ENCODE measurements at regions not wholly inside any gene's neighbourhood (a gene's known extent, or its start where the extent isn't known, plus 50 kb on each side); places are given as distances from the start of the nearest gene placed in this dataset.

- no peaks in the 10 kb centered on the region for H3K36me3 Mint-ChIP-seq (ENCODE audit: low read depth)
- H3K27me3 Mint-ChIP-seq (ENCODE audit: low read depth): no peaks in the 10 kb centered on the region
- H3K4me1 Mint-ChIP-seq (ENCODE audit: low read depth): no peaks in the 10 kb centered on the region
- no peak overlapping the region for H3K27ac Mint-ChIP-seq
- H3K4me3 Mint-ChIP-seq: no peak overlapping the region
- no peak for DNase-seq (ENCODE audit: low spot score)
- peaks cover 3% of the 10 kb centered on the region for H3K9me3 Mint-ChIP-seq
Measured at GRCh38 chr19:28024920-28025319, 1188.0 kb downstream of the UQCRFS1 start.

- Mint-ChIP-seq H3K9me3 (no peaks in the 10 kb centered on the region), H3K27ac (no peak overlapping the region), H3K4me3 (no peak overlapping the region), H3K27me3 (ENCODE audit: low read depth) (no peaks in the 10 kb centered on the region), H3K36me3 (ENCODE audit: low read depth) (no peaks in the 10 kb centered on the region), H3K4me1 (ENCODE audit: low read depth) (no peaks in the 10 kb centered on the region)
- no peak for DNase-seq (ENCODE audit: low spot score)
Measured at GRCh38 chr19:28023064-28023463, 1189.9 kb downstream of the UQCRFS1 start.

GRCh38 chr19:28022506-28022905 lies 1190.4 kb downstream of the UQCRFS1 start:
- no peak overlapping the region for H3K4me3 Mint-ChIP-seq
- no peaks in the 10 kb centered on the region for H3K4me1 Mint-ChIP-seq (ENCODE audit: low read depth)
- no peaks in the 10 kb centered on the region for H3K9me3 Mint-ChIP-seq
- H3K36me3 Mint-ChIP-seq (ENCODE audit: low read depth): no peaks in the 10 kb centered on the region
- DNase-seq (ENCODE audit: low spot score): no peak
- no peak overlapping the region for H3K27ac Mint-ChIP-seq
- H3K27me3 Mint-ChIP-seq (ENCODE audit: low read depth): no peaks in the 10 kb centered on the region

- H3K36me3 Mint-ChIP-seq (ENCODE audit: low read depth): no peaks in the 10 kb centered on the region
Measured at GRCh38 chr19:28021259-28022185, 1191.4 kb downstream of the UQCRFS1 start.

GRCh38 chr19:28020619-28021258 lies 1192.2 kb downstream of the UQCRFS1 start:
- Mint-ChIP-seq H3K9me3 (no peaks in the 10 kb centered on the region), H3K27me3 (ENCODE audit: low read depth) (no peaks in the 10 kb centered on the region), H3K4me1 (ENCODE audit: low read depth) (no peaks in the 10 kb centered on the region), H3K4me3 (no peak overlapping the region), H3K36me3 (ENCODE audit: low read depth) (no peaks in the 10 kb centered on the region), H3K27ac (no peak overlapping the region)
- no peak for DNase-seq (ENCODE audit: low spot score)

More at GRCh38 chr19:28021259-28022185, 1191.4 kb downstream of the UQCRFS1 start:
- Mint-ChIP-seq H3K4me3 (no peak overlapping the region), H3K27me3 (ENCODE audit: low read depth) (no peaks in the 10 kb centered on the region), H3K9me3 (no peaks in the 10 kb centered on the region), H3K27ac (no peak overlapping the region), H3K4me1 (ENCODE audit: low read depth) (no peaks in the 10 kb centered on the region)
- DNase-seq (ENCODE audit: low spot score): no peak

- no peak overlapping the region for H3K27ac Mint-ChIP-seq
- DNase-seq (ENCODE audit: low spot score): no peak
- H3K4me3 Mint-ChIP-seq: no peak overlapping the region
- no peaks in the 10 kb centered on the region for H3K9me3 Mint-ChIP-seq
- no peaks in the 10 kb centered on the region for H3K36me3 Mint-ChIP-seq (ENCODE audit: low read depth)
- no peaks in the 10 kb centered on the region for H3K27me3 Mint-ChIP-seq (ENCODE audit: low read depth)
- H3K4me1 Mint-ChIP-seq (ENCODE audit: low read depth): no peaks in the 10 kb centered on the region
Measured at GRCh38 chr19:28019901-28020300, 1193.0 kb downstream of the UQCRFS1 start.

GRCh38 chr19:28019371-28019770 lies 1193.6 kb downstream of the UQCRFS1 start:
- H3K27ac Mint-ChIP-seq: no peak overlapping the region

GRCh38 chr19:28018499-28018898 lies 1194.5 kb downstream of the UQCRFS1 start:
- Mint-ChIP-seq H3K36me3 (ENCODE audit: low read depth) (no peaks in the 10 kb centered on the region), H3K9me3 (no peaks in the 10 kb centered on the region), H3K27ac (no peak overlapping the region), H3K4me3 (no peak overlapping the region), H3K4me1 (ENCODE audit: low read depth) (no peaks in the 10 kb centered on the region), H3K27me3 (ENCODE audit: low read depth) (no peaks in the 10 kb centered on the region)
- DNase-seq (ENCODE audit: low spot score): no peak

More at GRCh38 chr19:28019371-28019770, 1193.6 kb downstream of the UQCRFS1 start:
- DNase-seq (ENCODE audit: low spot score): no peak
- no peaks in the 10 kb centered on the region for H3K36me3 Mint-ChIP-seq (ENCODE audit: low read depth)
- no peak overlapping the region for H3K4me3 Mint-ChIP-seq
- H3K27me3 Mint-ChIP-seq (ENCODE audit: low read depth): no peaks in the 10 kb centered on the region
- no peaks in the 10 kb centered on the region for H3K4me1 Mint-ChIP-seq (ENCODE audit: low read depth)
- no peaks in the 10 kb centered on the region for H3K9me3 Mint-ChIP-seq

GRCh38 chr19:28014615-28015405 lies 1198.1 kb downstream of the UQCRFS1 start:
- Mint-ChIP-seq H3K4me3 (no peak overlapping the region), H3K9me3 (no peaks in the 10 kb centered on the region)

GRCh38 chr19:28012361-28012760 lies 1200.6 kb downstream of the UQCRFS1 start:
- peaks cover 6% of the 10 kb centered on the region for H3K9me3 Mint-ChIP-seq

More at GRCh38 chr19:28014615-28015405, 1198.1 kb downstream of the UQCRFS1 start:
- Mint-ChIP-seq H3K27ac (no peak overlapping the region), H3K36me3 (ENCODE audit: low read depth) (no peaks in the 10 kb centered on the region), H3K27me3 (ENCODE audit: low read depth) (no peaks in the 10 kb centered on the region), H3K4me1 (ENCODE audit: low read depth) (no peaks in the 10 kb centered on the region)
- DNase-seq (ENCODE audit: low spot score): no peak

GRCh38 chr19:28010656-28011055 lies 1202.3 kb downstream of the UQCRFS1 start:
- Mint-ChIP-seq H3K27me3 (ENCODE audit: low read depth) (no peaks in the 10 kb centered on the region), H3K9me3 (peaks cover 6% of the 10 kb centered on the region), H3K4me3 (no peak overlapping the region), H3K4me1 (ENCODE audit: low read depth) (no peaks in the 10 kb centered on the region), H3K36me3 (ENCODE audit: low read depth) (no peaks in the 10 kb centered on the region), H3K27ac (no peak overlapping the region)
- DNase-seq (ENCODE audit: low spot score): no peak

More at GRCh38 chr19:28012361-28012760, 1200.6 kb downstream of the UQCRFS1 start:
- no peak overlapping the region for H3K4me3 Mint-ChIP-seq
- DNase-seq (ENCODE audit: low spot score): no peak
- no peak overlapping the region for H3K27ac Mint-ChIP-seq
- no peaks in the 10 kb centered on the region for H3K4me1 Mint-ChIP-seq (ENCODE audit: low read depth)
- no peaks in the 10 kb centered on the region for H3K36me3 Mint-ChIP-seq (ENCODE audit: low read depth)
- no peaks in the 10 kb centered on the region for H3K27me3 Mint-ChIP-seq (ENCODE audit: low read depth)

- H3K4me1 Mint-ChIP-seq (ENCODE audit: low read depth): no peaks in the 10 kb centered on the region
- peaks cover 6% of the 10 kb centered on the region for H3K9me3 Mint-ChIP-seq
- no peaks in the 10 kb centered on the region for H3K27me3 Mint-ChIP-seq (ENCODE audit: low read depth)
- no peak overlapping the region for H3K27ac Mint-ChIP-seq
- H3K36me3 Mint-ChIP-seq (ENCODE audit: low read depth): no peaks in the 10 kb centered on the region
- no peak overlapping the region for H3K4me3 Mint-ChIP-seq
- DNase-seq (ENCODE audit: low spot score): no peak
Measured at GRCh38 chr19:28009696-28010095, 1203.3 kb downstream of the UQCRFS1 start.

- Mint-ChIP-seq H3K27ac (no peak overlapping the region), H3K36me3 (ENCODE audit: low read depth) (no peaks in the 10 kb centered on the region), H3K4me1 (ENCODE audit: low read depth) (no peaks in the 10 kb centered on the region), H3K27me3 (ENCODE audit: low read depth) (no peaks in the 10 kb centered on the region), H3K4me3 (no peak overlapping the region), H3K9me3 (peaks cover 6% of the 10 kb centered on the region)
- DNase-seq (ENCODE audit: low spot score): no peak
Measured at GRCh38 chr19:28008695-28009094, 1204.3 kb downstream of the UQCRFS1 start.

GRCh38 chr19:28003543-28003942 lies 1209.4 kb downstream of the UQCRFS1 start:
- Mint-ChIP-seq H3K4me1 (ENCODE audit: low read depth) (no peaks in the 10 kb centered on the region), H3K4me3 (no peak overlapping the region)

More at GRCh38 chr19:28003543-28003942, 1209.4 kb downstream of the UQCRFS1 start:
- no peak overlapping the region for H3K27ac Mint-ChIP-seq
- H3K27me3 Mint-ChIP-seq (ENCODE audit: low read depth): no peaks in the 10 kb centered on the region
- peaks cover 15% of the 10 kb centered on the region for H3K9me3 Mint-ChIP-seq
- no peaks in the 10 kb centered on the region for H3K36me3 Mint-ChIP-seq (ENCODE audit: low read depth)
- no peak for DNase-seq (ENCODE audit: low spot score)
